Activated CD4-positive, alpha-beta T cell treated with anti-CD3 and anti-CD28 coated beads, Interleukin-2, amount 10 ng/mL, durations not matched to agents 24 days and 14 days (primary cell): ENCODE measurements at regions not wholly inside any gene's neighbourhood (a gene's known extent, or its start where the extent isn't known, plus 50 kb on each side); places are given as distances from the start of the nearest gene placed in this dataset.

Source experiments
- DNase-seq: peaks from one replicate; pipeline ENCODE4 v3.0.0; 2022
- H3K27ac Mint-ChIP-seq: one replicate; pipeline ENCODE4 v1.8.0; 2022; ENCODE audit warnings: mild to moderate bottlenecking, mixed read lengths
- H3K27me3 Mint-ChIP-seq: one replicate; pipeline ENCODE4 v1.8.0; 2022; ENCODE audit warnings: mixed read lengths
- H3K36me3 Mint-ChIP-seq: one replicate; pipeline ENCODE4 v1.8.0; 2022; ENCODE audit warnings: low read depth, mild to moderate bottlenecking, mixed read lengths
- H3K4me1 Mint-ChIP-seq: one replicate; pipeline ENCODE4 v1.8.0; 2021; ENCODE audit warnings: mixed read lengths
- H3K4me3 Mint-ChIP-seq: one replicate; pipeline ENCODE4 v1.8.0; 2022; ENCODE audit warnings: mild to moderate bottlenecking, moderate library complexity, mixed read lengths
- H3K9me3 Mint-ChIP-seq: one replicate; pipeline ENCODE4 v1.8.0; 2021; ENCODE audit warnings: mixed read lengths
- intact Hi-C: fragments of 100-400 bp; cut with micrococcal nuclease; formaldehyde crosslinking; loops from one replicate; pipeline ENCODE4 v1.15.1; 2023

GRCh38 chr5:42360616-42361314, 62.5 kb upstream of the GHR start:
- Mint-ChIP-seq H3K27ac (no peak overlapping the region), H3K9me3 (no peaks in the 10 kb centered on the region), H3K27me3 (no peaks in the 10 kb centered on the region), H3K36me3 (no peaks in the 10 kb centered on the region), H3K4me3 (no peak overlapping the region), H3K4me1 (no peaks in the 10 kb centered on the region)
- intact Hi-C loops = no loop called here
- DNase-seq = peak; percentile 18

GRCh38 chr5:42361315-42361688, 61.9 kb upstream of the GHR start:
- intact Hi-C loops = no loop called here
- H3K36me3 Mint-ChIP-seq = no peaks in the 10 kb centered on the region
- no peaks in the 10 kb centered on the region for H3K27me3 Mint-ChIP-seq
- no peak for DNase-seq
- H3K4me1 Mint-ChIP-seq = no peaks in the 10 kb centered on the region
- no peak overlapping the region for H3K27ac Mint-ChIP-seq
- H3K4me3 Mint-ChIP-seq = no peak overlapping the region
- no peaks in the 10 kb centered on the region for H3K9me3 Mint-ChIP-seq

GRCh38 chr5:42366051-42366450, 57.2 kb upstream of the GHR start:
- peak; percentile 38 for DNase-seq
- Mint-ChIP-seq H3K27ac (no peak overlapping the region), H3K4me1 (no peaks in the 10 kb centered on the region), H3K9me3 (no peaks in the 10 kb centered on the region), H3K36me3 (no peaks in the 10 kb centered on the region), H3K27me3 (no peaks in the 10 kb centered on the region), H3K4me3 (no peak overlapping the region)
- intact Hi-C loops = no loop called here
